PFSK-1 (cell line): ENCODE measurements at regions not wholly inside any gene's neighbourhood (a gene's known extent, or its start where the extent isn't known, plus 50 kb on each side); places are given as distances from the start of the nearest gene placed in this dataset.

Experiments
- FOXP2 ChIP-seq: optimal IDR thresholded peaks from 2 replicates; pipeline ENCODE3; 2011; ENCODE audit warnings: borderline replicate concordance, control low read depth, inconsistent platforms; ENCODE audit not compliant: insufficient read depth; ENCODE audit errors: extremely low read length, extremely low read depth
- POLR2AphosphoS5 ChIP-seq: IDR thresholded peaks from 2 replicates; pipeline ENCODE4 v1.6.1; 2012; ENCODE audit warnings: low read depth, mild to moderate bottlenecking, control low read depth, low read length, moderate library complexity
- REST ChIP-seq, 2 experiments: IDR thresholded peaks; 2 replicates each; pipeline versions ENCODE4 v1.6.1 to v1.8.0; 2011 to 2012; ENCODE audit warnings: low read depth in 2 of 2, low read length in 2 of 2, control low read depth in 1 of 2, inconsistent platforms in 1 of 2, mild to moderate bottlenecking in 1 of 2, moderate library complexity in 1 of 2; ENCODE audit not compliant: insufficient read depth in 1 of 2
- TAF1 ChIP-seq: IDR thresholded peaks from 2 replicates; pipeline ENCODE4 v1.6.1; 2012; ENCODE audit warnings: low read length, control low read depth, borderline replicate concordance; ENCODE audit not compliant: insufficient read depth

- TF ChIP-seq POLR2AphosphoS5: no peak
- no peak for TF ChIP-seq REST (IDR thresholded peaks at IDR 0.05; ENCODE audit: insufficient read depth in 1 of 2, low read depth in 2 of 2, low read length in 2 of 2)
- TF ChIP-seq FOXP2: no peak
- TF ChIP-seq TAF1: no peak
Observed at GRCh38 chr7:16046041-16046440, 359.6 kb upstream of the MEOX2 start.
